OCI-LY3 (cell line): ENCODE measurements at regions not wholly inside any gene's neighbourhood (a gene's known extent, or its start where the extent isn't known, plus 50 kb on each side); places are given as distances from the start of the nearest gene placed in this dataset.

Experiments
- H2AFZ ChIP-seq: fragments of 200-600, 300-600 bp; shearing (Covaris generic); 2 replicates; pipeline ENCODE4 v1.6.0; 2014; ENCODE audit warnings: antibody characterized with exemption, low read depth, low read length
- H3K27ac ChIP-seq: fragments of 200-600, 300-600 bp; sonication (generic); 2 replicates; pipeline ENCODE4 v1.5.1; 2014; ENCODE audit warnings: mild to moderate bottlenecking, low read length, moderate library complexity, mixed read lengths
- H3K27me3 ChIP-seq: fragments of 200-600, 300-600 bp; sonication (generic); 2 replicates; pipeline ENCODE4 v1.6.1; 2014; ENCODE audit warnings: low read depth, low read length, mixed read lengths
- H3K36me3 ChIP-seq: fragments of 200-600, 300-600 bp; sonication (generic); replicated peaks from 2 replicates; pipeline ENCODE3; 2014; ENCODE audit warnings: low read depth, low read length, mixed read lengths
- H3K4me1 ChIP-seq: fragments of 300-600, 200-600 bp; sonication (generic); 2 replicates; pipeline ENCODE4 v1.6.1; 2014; ENCODE audit warnings: low read length, mixed read lengths
- H3K4me2 ChIP-seq: fragments of 200-600, 300-600 bp; sonication (generic); 2 replicates; pipeline ENCODE4 v1.6.1; 2014; ENCODE audit warnings: low read length, mixed read lengths
- H3K4me3 ChIP-seq: fragments of 300-600, 200-600 bp; sonication (generic); 2 replicates; pipeline ENCODE4 v1.5.1; 2014; ENCODE audit warnings: antibody characterized with exemption, mild to moderate bottlenecking, low read length, moderate library complexity
- H3K79me2 ChIP-seq: fragments of 300-600, 200-600 bp; shearing (Covaris generic); 2 replicates; pipeline ENCODE4 v1.6.1; 2014; ENCODE audit warnings: mild to moderate bottlenecking, low read length, mixed read lengths
- H3K9ac ChIP-seq: fragments of 300-600, 200-600 bp; shearing (Covaris generic); 2 replicates; pipeline ENCODE4 v1.6.0; 2014; ENCODE audit warnings: mild to moderate bottlenecking, low read length, moderate library complexity
- H3K9me3 ChIP-seq: fragments of 200-600, 300-600 bp; shearing (Covaris generic); 2 replicates; pipeline ENCODE4 v1.6.1; 2014; ENCODE audit warnings: low read length, mixed read lengths; ENCODE audit not compliant: insufficient read depth
- H4K20me1 ChIP-seq: fragments of 200-600, 300-600 bp; sonication (generic); 2 replicates; pipeline ENCODE4 v1.6.1; 2016; ENCODE audit warnings: low read length, mixed read lengths; ENCODE audit not compliant: insufficient read depth
- CTCF ChIP-seq: fragments of 200-600, 300-600 bp; sonication (generic); IDR thresholded peaks from 2 replicates; pipeline ENCODE4 v1.5.1; 2014; ENCODE audit warnings: antibody characterized with exemption, low read length, low read depth
- EZH2phosphoT487 ChIP-seq: fragments of 200-600 bp; shearing (Covaris generic); IDR thresholded peaks from 2 replicates; pipeline ENCODE4 v1.6.1; 2018; ENCODE audit warnings: antibody characterized with exemption, mixed run types, low read depth

- TF ChIP-seq EZH2phosphoT487, result no peak
- TF ChIP-seq CTCF, result no peak
- H3K36me3 ChIP-seq, result no peaks in the 10 kb centered on the region
- H3K27me3 ChIP-seq, result no peaks in the 10 kb centered on the region
- H3K4me1 ChIP-seq, result no peaks in the 10 kb centered on the region
- H3K4me2 ChIP-seq, result no peak overlapping the region
- H3K4me3 ChIP-seq, result no peak overlapping the region
- H4K20me1 ChIP-seq, result no peaks in the 10 kb centered on the region
- H3K9me3 ChIP-seq, result no peaks in the 10 kb centered on the region
- H3K9ac ChIP-seq, result no peak overlapping the region
- no peaks in the 10 kb centered on the region for H3K79me2 ChIP-seq
- H3K27ac ChIP-seq, result no peak overlapping the region
- no peak overlapping the region for H2AFZ ChIP-seq
Measured at GRCh38 chr1:118257946-118258345, 72.9 kb upstream of the SPAG17 start.

- Histone ChIP-seq H3K4me2 (no peak overlapping the region), H3K9ac (no peak overlapping the region), H3K9me3 (no peaks in the 10 kb centered on the region), H4K20me1 (no peaks in the 10 kb centered on the region), H3K27me3 (no peaks in the 10 kb centered on the region), H3K27ac (no peak overlapping the region), H2AFZ (no peak overlapping the region), H3K4me1 (no peaks in the 10 kb centered on the region), H3K36me3 (no peaks in the 10 kb centered on the region), H3K79me2 (no peaks in the 10 kb centered on the region), H3K4me3 (no peak overlapping the region)
- TF ChIP-seq EZH2phosphoT487, result no peak
- TF ChIP-seq CTCF, result no peak
Measured at GRCh38 chr1:118254491-118255425, 69.7 kb upstream of the SPAG17 start.

- H3K79me2 ChIP-seq, result no peaks in the 10 kb centered on the region
- H3K9ac ChIP-seq, result no peak overlapping the region
- H3K27me3 ChIP-seq, result no peaks in the 10 kb centered on the region
- H2AFZ ChIP-seq, result no peak overlapping the region
- no peaks in the 10 kb centered on the region for H4K20me1 ChIP-seq
- no peaks in the 10 kb centered on the region for H3K36me3 ChIP-seq
- no peaks in the 10 kb centered on the region for H3K4me1 ChIP-seq
- no peak overlapping the region for H3K4me3 ChIP-seq
- no peak overlapping the region for H3K27ac ChIP-seq
- TF ChIP-seq CTCF (no peak), EZH2phosphoT487 (no peak)
- H3K9me3 ChIP-seq, result no peaks in the 10 kb centered on the region
- no peak overlapping the region for H3K4me2 ChIP-seq
Measured at GRCh38 chr1:118254001-118254400, 69.0 kb upstream of the SPAG17 start.

- Histone ChIP-seq H4K20me1 (no peaks in the 10 kb centered on the region), H3K9me3 (no peaks in the 10 kb centered on the region), H2AFZ (no peak overlapping the region), H3K4me1 (no peaks in the 10 kb centered on the region), H3K27ac (no peak overlapping the region), H3K27me3 (no peaks in the 10 kb centered on the region), H3K4me3 (no peak overlapping the region), H3K4me2 (no peak overlapping the region), H3K36me3 (no peaks in the 10 kb centered on the region), H3K9ac (no peak overlapping the region), H3K79me2 (no peaks in the 10 kb centered on the region)
- TF ChIP-seq EZH2phosphoT487 (no peak), CTCF (no peak)
Measured at GRCh38 chr1:118253053-118253915, 68.3 kb upstream of the SPAG17 start.
